CD4-positive, alpha-beta T cell treated with Interleukin-4 for 1 hour (primary cell): ENCODE measurements at regions not wholly inside any gene's neighbourhood (a gene's known extent, or its start where the extent isn't known, plus 50 kb on each side); places are given as distances from the start of the nearest gene placed in this dataset.

Source experiments
- DNase-seq, 2 donors: peaks; one replicate each; pipeline ENCODE4 v3.0.0-alpha.2; 2020 to 2022

GRCh38 chr3:167892205-167892604 is 156.7 kb downstream of the SERPINI1 start:
- no peak for DNase-seq

DNA sequence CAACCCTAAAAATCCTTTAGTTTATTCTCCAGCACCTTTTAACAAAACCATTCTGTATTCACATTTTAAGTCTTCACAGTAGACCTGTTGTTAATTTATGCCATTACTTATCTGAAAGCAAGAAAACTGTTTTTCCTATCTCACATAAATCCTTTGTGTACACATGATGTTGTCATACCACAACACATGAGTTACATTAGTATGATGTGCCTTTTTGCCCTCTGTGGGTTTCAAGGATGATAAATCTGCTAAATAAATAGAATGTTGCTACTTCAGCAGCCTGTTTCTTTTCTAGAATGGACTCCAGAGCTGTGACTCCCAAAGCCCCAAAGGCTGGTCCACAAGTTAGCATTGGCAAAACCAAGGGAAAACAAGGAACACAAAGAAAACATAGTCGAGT is 151.6 kb downstream of the SERPINI1 start:
- DNase-seq: no peak

GRCh38 chr3:167886690-167887089 is 151.2 kb downstream of the SERPINI1 start:
- DNase-seq: no peak

GRCh38 chr3:167885277-167885676 is 149.8 kb downstream of the SERPINI1 start:
- DNase-seq: no peak

DNA sequence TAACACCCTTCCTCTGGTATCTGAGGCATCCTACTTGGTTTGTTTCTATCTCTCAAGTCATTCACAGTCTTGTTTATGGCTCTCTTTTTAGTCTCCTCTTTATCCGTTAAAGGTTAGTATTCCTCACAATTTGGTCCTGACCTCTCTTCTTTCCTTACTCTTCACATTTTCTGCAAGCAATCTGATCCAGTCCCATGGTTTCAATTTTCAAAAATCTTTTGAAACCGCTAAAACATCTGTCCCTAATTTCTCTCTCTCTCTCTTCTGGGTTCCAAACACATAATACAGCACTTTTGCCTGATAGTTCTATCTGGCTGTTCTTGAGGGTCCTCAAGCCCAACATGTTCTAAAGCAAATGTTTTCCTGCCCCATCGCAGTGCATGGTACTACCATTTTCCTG is 149.0 kb downstream of the SERPINI1 start:
- DNase-seq: no peak

GRCh38 chr3:167883452-167883851 is 147.9 kb downstream of the SERPINI1 start:
- DNase-seq: no peak

GRCh38 chr3:167882057-167882667 is 146.6 kb downstream of the SERPINI1 start:
- DNase-seq: peak in 1 of 2 donors; percentile 47

GRCh38 chr3:167880183-167880582 is 144.7 kb downstream of the SERPINI1 start:
- no peak for DNase-seq

DNA sequence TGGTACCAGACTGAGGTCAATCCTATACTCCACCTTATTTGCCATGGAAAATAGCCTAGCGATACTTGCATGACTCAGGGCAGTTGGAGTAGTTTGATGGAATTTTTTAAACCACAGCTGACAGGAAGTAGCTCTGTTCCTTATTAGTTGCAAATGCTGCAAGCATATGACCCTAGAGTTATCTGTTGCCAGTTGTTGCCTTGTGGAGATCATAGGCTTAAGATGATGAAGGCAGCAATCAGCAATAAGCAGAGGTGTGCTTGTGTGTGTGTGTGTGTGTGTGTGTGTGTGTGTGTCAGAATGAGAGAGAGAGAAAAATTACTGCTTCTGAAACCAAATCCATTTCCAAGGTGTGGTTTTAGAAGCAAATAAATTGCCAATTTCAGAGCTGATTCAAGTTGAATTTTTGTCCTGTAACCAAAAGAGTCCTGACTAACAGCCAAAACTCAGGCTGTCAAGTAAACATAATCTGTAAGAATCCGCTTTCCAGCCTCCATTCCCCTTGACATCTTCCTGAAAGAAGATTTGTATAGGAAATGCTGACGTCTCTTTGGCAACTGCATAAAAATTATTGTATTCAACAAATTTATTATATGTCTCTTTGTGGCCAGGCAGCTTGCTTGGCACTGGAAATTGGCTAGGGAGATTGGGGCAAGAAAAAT is 141.2 kb downstream of the SERPINI1 start:
- DNase-seq: no peak
